MM.1S (cell line): ENCODE measurements at regions not wholly inside any gene's neighbourhood (a gene's known extent, or its start where the extent isn't known, plus 50 kb on each side); places are given as distances from the start of the nearest gene placed in this dataset.

Source experiments
- DNase-seq: peaks from one replicate; pipeline ENCODE4 v3.0.0-alpha.2; 2015
- H2AFZ ChIP-seq: fragments of 300-600 bp; sonication (generic); 2 replicates; pipeline ENCODE4 v1.6.0; 2016; ENCODE audit warnings: antibody characterized with exemption, low read length
- H3F3A ChIP-seq: fragments of 300-600 bp; sonication (generic); 2 replicates; pipeline ENCODE4 v1.6.1; 2016; ENCODE audit warnings: mild to moderate bottlenecking, antibody characterized with exemption, low read length, moderate library complexity, mixed read lengths; ENCODE audit not compliant: insufficient read depth
- H3K27ac ChIP-seq: fragments of 300-600 bp; sonication (generic); 2 replicates; pipeline ENCODE4 v1.5.1; 2016; ENCODE audit warnings: mild to moderate bottlenecking, low read length
- H3K27me3 ChIP-seq: fragments of 300-600 bp; sonication (generic); replicated peaks from 2 replicates; pipeline ENCODE4 v1.6.0; 2016; ENCODE audit warnings: low read length; ENCODE audit not compliant: insufficient read depth
- H3K36me3 ChIP-seq: fragments of 300-600 bp; sonication (generic); replicated peaks from 2 replicates; pipeline ENCODE4 v1.6.1; 2016; ENCODE audit warnings: mild to moderate bottlenecking, low read length, mixed read lengths; ENCODE audit not compliant: insufficient read depth
- H3K4me1 ChIP-seq: fragments of 300-600 bp; sonication (generic); 2 replicates; pipeline ENCODE4 v1.6.1; 2016; ENCODE audit warnings: low read length, mixed read lengths
- H3K4me2 ChIP-seq: fragments of 300-600 bp; sonication (generic); 2 replicates; pipeline ENCODE4 v1.6.0; 2016; ENCODE audit warnings: low read depth, low read length
- H3K4me3 ChIP-seq: fragments of 300-600 bp; sonication (generic); 2 replicates; pipeline ENCODE4 v1.5.1; 2016; ENCODE audit warnings: low read length, mixed read lengths
- H3K79me2 ChIP-seq: fragments of 300-600 bp; sonication (generic); 2 replicates; pipeline ENCODE4 v1.6.1; 2016; ENCODE audit warnings: mixed run types, low read length, mixed read lengths
- H3K9ac ChIP-seq: fragments of 300-600 bp; sonication (generic); 2 replicates; pipeline ENCODE4 v1.6.1; 2016; ENCODE audit warnings: low read length, mixed read lengths
- H3K9me2 ChIP-seq: fragments of 300-600 bp; sonication (generic); replicated peaks from 2 replicates; pipeline ENCODE4 v1.6.1; 2016; ENCODE audit warnings: mild to moderate bottlenecking, low read length, mixed read lengths; ENCODE audit not compliant: insufficient read depth
- H3K9me3 ChIP-seq: fragments of 300-600 bp; sonication (generic); replicated peaks from 2 replicates; pipeline ENCODE4 v1.6.1; 2016; ENCODE audit warnings: mild to moderate bottlenecking, low read length, mixed read lengths; ENCODE audit not compliant: insufficient read depth
- H4K20me1 ChIP-seq: fragments of 300-600 bp; sonication (generic); 2 replicates; pipeline ENCODE4 v1.6.1; 2016; ENCODE audit warnings: mild to moderate bottlenecking, low read length, moderate library complexity, mixed read lengths; ENCODE audit not compliant: insufficient read depth
- EZH2 ChIP-seq: fragments of 300-600 bp; sonication (generic); optimal IDR thresholded peaks from 2 replicates; pipeline ENCODE3; 2017; ENCODE audit warnings: low read depth, mild to moderate bottlenecking, antibody characterized with exemption, low read length, mixed read lengths
- EZH2phosphoT487 ChIP-seq: fragments of 300-600 bp; sonication (generic); IDR thresholded peaks from 2 replicates; pipeline ENCODE4 v1.6.1; 2018; ENCODE audit warnings: antibody characterized with exemption, low read length
- TF ChIP-seq, protein P1 (sequence below): fragments of 300-600 bp; sonication (generic); IDR thresholded peaks from 2 replicates; pipeline ENCODE4 v1.5.1; 2016; ENCODE audit warnings: antibody characterized with exemption, low read length, mixed read lengths

- H3K4me3 ChIP-seq, result no peak overlapping the region
- H3K9me3 ChIP-seq, result no peaks in the 10 kb centered on the region
- H4K20me1 ChIP-seq, result no peaks in the 10 kb centered on the region
- no peaks in the 10 kb centered on the region for H3K36me3 ChIP-seq
- H3F3A ChIP-seq, result no peaks in the 10 kb centered on the region
- TF ChIP-seq EZH2 (no peak), EZH2phosphoT487 (no peak)
- TF ChIP-seq, protein P1, sequence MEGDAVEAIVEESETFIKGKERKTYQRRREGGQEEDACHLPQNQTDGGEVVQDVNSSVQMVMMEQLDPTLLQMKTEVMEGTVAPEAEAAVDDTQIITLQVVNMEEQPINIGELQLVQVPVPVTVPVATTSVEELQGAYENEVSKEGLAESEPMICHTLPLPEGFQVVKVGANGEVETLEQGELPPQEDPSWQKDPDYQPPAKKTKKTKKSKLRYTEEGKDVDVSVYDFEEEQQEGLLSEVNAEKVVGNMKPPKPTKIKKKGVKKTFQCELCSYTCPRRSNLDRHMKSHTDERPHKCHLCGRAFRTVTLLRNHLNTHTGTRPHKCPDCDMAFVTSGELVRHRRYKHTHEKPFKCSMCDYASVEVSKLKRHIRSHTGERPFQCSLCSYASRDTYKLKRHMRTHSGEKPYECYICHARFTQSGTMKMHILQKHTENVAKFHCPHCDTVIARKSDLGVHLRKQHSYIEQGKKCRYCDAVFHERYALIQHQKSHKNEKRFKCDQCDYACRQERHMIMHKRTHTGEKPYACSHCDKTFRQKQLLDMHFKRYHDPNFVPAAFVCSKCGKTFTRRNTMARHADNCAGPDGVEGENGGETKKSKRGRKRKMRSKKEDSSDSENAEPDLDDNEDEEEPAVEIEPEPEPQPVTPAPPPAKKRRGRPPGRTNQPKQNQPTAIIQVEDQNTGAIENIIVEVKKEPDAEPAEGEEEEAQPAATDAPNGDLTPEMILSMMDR, result no peak
- DNase-seq, result no peak
- no peak overlapping the region for H2AFZ ChIP-seq
- no peaks in the 10 kb centered on the region for H3K4me1 ChIP-seq
- no peak overlapping the region for H3K27ac ChIP-seq
- no peaks in the 10 kb centered on the region for H3K79me2 ChIP-seq
- H3K9me2 ChIP-seq, result no peaks in the 10 kb centered on the region
- H3K27me3 ChIP-seq, result no peaks in the 10 kb centered on the region
- H3K9ac ChIP-seq, result no peak overlapping the region
- H3K4me2 ChIP-seq, result no peak overlapping the region
These were observed 378.6 kb upstream of the CHRM2 start for GRCh38 chr7:136489808-136490207.

GRCh38 chr7:136480901-136481300 is 387.6 kb upstream of the CHRM2 start:
- Histone ChIP-seq H3K4me2 (no peak overlapping the region), H4K20me1 (no peaks in the 10 kb centered on the region), H3K79me2 (no peaks in the 10 kb centered on the region), H2AFZ (no peak overlapping the region), H3K9me3 (no peaks in the 10 kb centered on the region), H3K9me2 (no peaks in the 10 kb centered on the region), H3K9ac (no peak overlapping the region), H3K27me3 (no peaks in the 10 kb centered on the region), H3K4me1 (no peaks in the 10 kb centered on the region), H3K27ac (no peak overlapping the region), H3K36me3 (no peaks in the 10 kb centered on the region), H3K4me3 (no peak overlapping the region), H3F3A (no peaks in the 10 kb centered on the region)
- no peak for DNase-seq
- no peak for TF ChIP-seq EZH2
- TF ChIP-seq EZH2phosphoT487, result no peak
- TF ChIP-seq, protein P1, result no peak

GRCh38 chr7:136479922-136480321 is 388.5 kb upstream of the CHRM2 start:
- H4K20me1 ChIP-seq, result no peaks in the 10 kb centered on the region
- H3F3A ChIP-seq, result no peaks in the 10 kb centered on the region
- no peaks in the 10 kb centered on the region for H3K9me3 ChIP-seq
- no peak overlapping the region for H2AFZ ChIP-seq
- no peaks in the 10 kb centered on the region for H3K27me3 ChIP-seq
- no peaks in the 10 kb centered on the region for H3K79me2 ChIP-seq
- H3K4me1 ChIP-seq, result no peaks in the 10 kb centered on the region
- TF ChIP-seq EZH2 (no peak), EZH2phosphoT487 (no peak)
- TF ChIP-seq, protein P1, result no peak
- H3K36me3 ChIP-seq, result no peaks in the 10 kb centered on the region
- H3K27ac ChIP-seq, result no peak overlapping the region
- no peak overlapping the region for H3K4me2 ChIP-seq
- no peaks in the 10 kb centered on the region for H3K9me2 ChIP-seq
- H3K9ac ChIP-seq, result no peak overlapping the region
- no peak for DNase-seq
- H3K4me3 ChIP-seq, result no peak overlapping the region
